ENCODE measurements at regions not wholly inside any gene's neighbourhood (a gene's known extent, or its start where the extent isn't known, plus 50 kb on each side); places are given as distances from the start of the nearest gene placed in this dataset.

GRCh38 chr12:5226581-5226980 is 182.9 kb downstream of the KCNA5 start:
- TF ChIP-seq POLR2A (IDR thresholded peaks at IDR 0.05), result no peak
- no peak for TF ChIP-seq CTCF (IDR thresholded peaks at IDR 0.05)
